GM19328 (cell line): ENCODE measurements at regions not wholly inside any gene's neighbourhood (a gene's known extent, or its start where the extent isn't known, plus 50 kb on each side); places are given as distances from the start of the nearest gene placed in this dataset.
"Not testable (repeated sequence)": the region's sequence is repeated elsewhere in the genome, so short reads cannot be mapped to it uniquely, and the experiment has no call there.

ENCODE experiments used
- ATAC-seq: cut with Tn5 transposase; IDR thresholded peaks from one replicate; pipeline ENCODE4 v1.9.1; 2021; ENCODE audit warnings: mild to moderate bottlenecking, moderate library complexity; ENCODE audit not compliant: unreplicated experiment

GRCh38 chr5:138649316-138649720, 74.1 kb upstream of the HSPA9 start:
- no peak for ATAC-seq

GRCh38 chr5:138648841-138649240, 73.6 kb upstream of the HSPA9 start:
- no peak for ATAC-seq

GRCh38 chr5:138647794-138648410, 72.7 kb upstream of the HSPA9 start:
- no peak for ATAC-seq

GRCh38 chr5:138647261-138647788, 72.1 kb upstream of the HSPA9 start:
- ATAC-seq = no peak

GRCh38 chr5:138646671-138647070, 71.5 kb upstream of the HSPA9 start:
- no peak for ATAC-seq

GRCh38 chr5:138645778-138646575, 70.8 kb upstream of the HSPA9 start:
- ATAC-seq = no peak

GRCh38 chr5:138643040-138643791, 68.0 kb upstream of the HSPA9 start:
- no peak for ATAC-seq

GRCh38 chr5:138641547-138642298, 66.5 kb upstream of the HSPA9 start:
- no peak for ATAC-seq

GRCh38 chr5:138640646-138641254, 65.5 kb upstream of the HSPA9 start:
- no peak for ATAC-seq

GRCh38 chr5:138640138-138640537, 64.9 kb upstream of the HSPA9 start:
- no peak for ATAC-seq

GRCh38 chr5:138639326-138639725, 64.1 kb upstream of the HSPA9 start:
- no peak for ATAC-seq

GRCh38 chr5:138637256-138637655, 62.1 kb upstream of the HSPA9 start:
- no peak for ATAC-seq

- no peak for ATAC-seq
Measured at GRCh38 chr5:138636398-138636944, 61.3 kb upstream of the HSPA9 start.

GRCh38 chr5:138635708-138636107, 60.5 kb upstream of the HSPA9 start:
- ATAC-seq = no peak

- no peak for ATAC-seq
Measured at GRCh38 chr5:138635265-138635664, 60.1 kb upstream of the HSPA9 start.

GRCh38 chr5:138634804-138635203, 59.6 kb upstream of the HSPA9 start:
- ATAC-seq = not testable (repeated sequence)

- ATAC-seq = no peak
Measured at GRCh38 chr5:138632900-138633489, 57.8 kb upstream of the HSPA9 start.

GRCh38 chr5:138631096-138631928, 56.1 kb upstream of the HSPA9 start:
- no peak for ATAC-seq

GRCh38 chr5:138629392-138629791, 54.2 kb upstream of the HSPA9 start:
- no peak for ATAC-seq
